ENCODE measurements at regions not wholly inside any gene's neighbourhood (a gene's known extent, or its start where the extent isn't known, plus 50 kb on each side); places are given as distances from the start of the nearest gene placed in this dataset.

DNA sequence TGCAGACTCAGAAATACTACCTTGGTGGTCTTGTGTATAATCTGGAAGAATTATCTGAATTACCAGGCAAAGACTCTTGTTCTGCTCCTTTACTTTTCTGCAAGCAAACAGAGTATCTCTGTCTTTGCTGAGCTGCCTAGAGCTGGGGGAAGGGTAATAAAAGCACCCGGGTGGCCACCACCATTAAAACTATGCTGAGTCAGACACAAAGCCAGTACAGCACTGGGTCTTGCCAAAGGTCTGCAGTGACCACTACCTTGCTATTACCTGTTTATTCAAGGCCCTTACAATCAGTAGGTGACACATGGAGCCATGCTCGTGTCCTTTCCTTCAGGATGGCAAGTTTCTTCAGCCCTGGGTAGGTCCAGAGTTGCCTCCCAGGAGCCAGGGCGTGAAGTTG is 420.6 kb upstream of the CNTN5 start:
- no peak for DNase-seq
- Histone ChIP-seq H3K27ac (no peak overlapping the region), H3K4me3 (no peak overlapping the region), H3K36me3 (no peaks in the 10 kb centered on the region), H3K27me3 (no peaks in the 10 kb centered on the region), H3K4me1 (no peaks in the 10 kb centered on the region), H3K9me3 (no peaks in the 10 kb centered on the region)
- intact Hi-C loops (cut with DNase I) = no loop called here
- TF ChIP-seq POLR2A (IDR thresholded peaks at IDR 0.05) (no peak), CTCF (IDR thresholded peaks at IDR 0.05) (no peak)
- WGBS, 2 donors = 75 to 80% methylated on average over 3 of the region's 3 CpGs

- H3K27ac ChIP-seq = no peak overlapping the region
- H3K4me3 ChIP-seq = no peak overlapping the region
- DNase-seq = no peak
- TF ChIP-seq POLR2A (IDR thresholded peaks at IDR 0.05) = no peak
- TF ChIP-seq CTCF (IDR thresholded peaks at IDR 0.05) = no peak
- 45 to 73% methylated on average over 6 of the region's 8 CpGs for WGBS, 2 donors
- H3K9me3 ChIP-seq = no peaks in the 10 kb centered on the region
- H3K4me1 ChIP-seq = no peaks in the 10 kb centered on the region
- H3K27me3 ChIP-seq = no peaks in the 10 kb centered on the region
- H3K36me3 ChIP-seq = no peaks in the 10 kb centered on the region
- intact Hi-C loops (cut with DNase I) = no loop called here
These were observed 419.7 kb upstream of the CNTN5 start for GRCh38 chr11:98600786-98601773.

DNA sequence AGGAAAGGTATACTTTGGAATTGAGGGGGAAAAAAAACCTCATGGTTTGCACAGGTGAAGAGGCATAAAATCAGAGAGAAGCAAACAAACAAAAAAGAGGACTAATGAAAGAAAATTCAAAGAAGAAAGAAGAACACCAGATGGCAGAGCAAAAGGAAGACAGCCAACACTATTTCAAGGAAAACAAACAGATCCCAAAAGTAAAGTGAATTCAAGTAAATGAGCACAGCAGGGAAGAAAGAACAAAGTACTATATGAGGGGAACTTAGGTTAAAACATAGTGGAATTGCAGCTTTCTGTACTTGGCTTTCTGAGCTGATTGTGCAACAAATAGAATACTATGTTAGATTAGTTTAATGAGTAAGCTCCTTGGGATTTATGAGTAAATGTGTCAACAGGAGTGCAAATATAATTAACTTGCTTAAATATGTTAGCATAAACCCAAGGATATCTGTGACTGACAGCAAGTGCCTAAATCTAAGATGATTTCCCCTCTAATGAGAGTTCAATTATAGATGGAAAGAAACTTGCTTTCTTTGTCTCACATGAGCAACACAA is 404.6 kb upstream of the CNTN5 start:
- intact Hi-C loops (cut with DNase I) = no loop called here
- H3K36me3 ChIP-seq = no peaks in the 10 kb centered on the region

GRCh38 chr11:98621767-98622166 is 399.0 kb upstream of the CNTN5 start:
- H3K27ac ChIP-seq = no peak overlapping the region
- no peaks in the 10 kb centered on the region for H3K27me3 ChIP-seq
- H3K4me1 ChIP-seq = no peaks in the 10 kb centered on the region
- H3K4me3 ChIP-seq = no peak overlapping the region
- intact Hi-C loops (cut with DNase I) = no loop called here
- DNase-seq = no peak
- TF ChIP-seq CTCF (IDR thresholded peaks at IDR 0.05) = no peak
- no peak for TF ChIP-seq POLR2A (IDR thresholded peaks at IDR 0.05)
- H3K9me3 ChIP-seq = peaks cover 0 to 7% (median 0%) of the 10 kb centered on the region in 3 donors
- no peaks in the 10 kb centered on the region for H3K36me3 ChIP-seq

More for the DNA sequence above, 404.6 kb upstream of the CNTN5 start:
- TF ChIP-seq CTCF (IDR thresholded peaks at IDR 0.05) = no peak
- TF ChIP-seq POLR2A (IDR thresholded peaks at IDR 0.05) = no peak
- no peaks in the 10 kb centered on the region for H3K27me3 ChIP-seq
- H3K9me3 ChIP-seq = peaks cover 0 to 11% (median 0%) of the 10 kb centered on the region in 3 donors
- no peak overlapping the region for H3K4me3 ChIP-seq
- DNase-seq = no peak
- H3K4me1 ChIP-seq = no peaks in the 10 kb centered on the region
- H3K27ac ChIP-seq = no peak overlapping the region

DNA sequence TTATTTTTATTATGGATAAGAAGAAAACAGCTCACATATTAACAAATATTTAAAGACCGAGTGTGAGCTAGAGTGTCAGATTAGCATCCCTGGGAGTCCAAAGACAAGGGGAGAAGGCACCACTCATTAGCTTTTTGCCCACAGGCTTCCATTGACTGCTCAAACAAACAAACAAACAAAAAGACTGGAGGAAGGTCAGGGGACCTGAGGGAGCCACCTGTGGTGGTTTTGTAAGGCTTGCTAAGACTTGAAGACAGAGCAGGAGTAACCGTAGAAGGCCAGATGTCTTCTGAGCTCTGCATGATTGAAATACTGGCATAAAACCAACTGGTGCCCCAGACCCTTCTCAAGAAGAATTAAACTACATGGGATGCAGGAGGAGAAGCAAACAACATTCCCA is 395.2 kb upstream of the CNTN5 start:
- TF ChIP-seq CTCF (IDR thresholded peaks at IDR 0.05) = no peak
- TF ChIP-seq POLR2A (IDR thresholded peaks at IDR 0.05) = no peak
- DNase-seq = no peak
- Histone ChIP-seq H3K4me1 (no peaks in the 10 kb centered on the region), H3K9me3 (peaks cover 0 to 2% (median 0%) of the 10 kb centered on the region in 3 donors), H3K4me3 (no peak overlapping the region), H3K27ac (no peak overlapping the region), H3K36me3 (no peaks in the 10 kb centered on the region), H3K27me3 (no peaks in the 10 kb centered on the region)
- intact Hi-C loops (cut with DNase I) = no loop called here
- 70 to 78% methylated on average over 2 of the region's 2 CpGs for WGBS, 2 donors

All from esophagus squamous epithelium (tissue), 5 donors.